Posterior vena cava (tissue), 2 donors: ENCODE measurements at regions not wholly inside any gene's neighbourhood (a gene's known extent, or its start where the extent isn't known, plus 50 kb on each side); places are given as distances from the start of the nearest gene placed in this dataset.
"Not testable (repeated sequence)": the region's sequence is repeated elsewhere in the genome, so short reads cannot be mapped to it uniquely, and the experiment has no call there.

Source experiments
- DNase-seq: peaks from one replicate; pipeline ENCODE4 v3.0.0-alpha.2; 2020; ENCODE audit warnings: low spot score
- intact Hi-C, 2 donors: fragments of 100-400 bp; cut with DNase I; formaldehyde crosslinking; loops; one replicate each; pipeline versions ENCODE4 v1.14.1 to v1.14.2; 2022 to 2023
- donor health status: DM: yes; HTN: yes; CAD: no.
- donor health status: DM: yes; HTN: yes; CAD: no.

DNA sequence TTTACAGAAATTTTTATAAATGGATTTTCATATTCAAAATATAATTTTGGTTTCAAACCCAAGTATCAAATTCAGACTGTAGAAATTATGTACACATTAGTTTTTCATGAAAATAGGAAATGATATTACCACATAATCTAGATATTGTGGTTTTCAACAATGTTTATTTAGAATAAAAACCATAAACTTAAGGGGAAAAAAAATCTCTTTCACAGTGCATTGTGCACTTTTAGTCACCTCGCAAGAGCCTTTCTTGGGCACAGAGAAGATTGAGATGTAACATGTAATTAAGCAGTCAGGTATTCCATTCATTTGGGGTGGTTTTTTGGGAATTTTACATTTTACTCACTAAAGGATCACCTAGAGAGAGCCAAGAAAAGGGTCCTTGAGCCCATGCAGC is 104.0 kb downstream of the TANC2 start:
- intact Hi-C loops = no loop called here

DNA sequence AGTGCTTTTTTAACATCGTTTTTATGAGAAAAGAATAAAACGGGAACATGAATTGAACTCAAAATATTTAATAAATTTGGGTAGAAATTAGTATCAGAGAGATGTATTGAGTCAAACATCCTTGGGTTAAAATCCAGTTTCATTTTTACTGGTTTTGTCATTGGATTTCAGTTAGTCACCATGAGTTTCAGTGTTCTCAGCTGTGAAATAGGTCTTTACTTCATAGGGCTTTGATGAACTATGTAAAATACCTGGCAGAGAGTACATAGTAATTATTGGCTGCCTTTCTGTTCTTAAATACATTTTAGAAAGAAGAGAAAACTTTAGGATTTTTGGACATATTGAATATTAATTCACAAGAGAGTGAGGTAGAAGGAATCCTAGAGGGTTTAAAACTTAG is 105.8 kb downstream of the TANC2 start:
- intact Hi-C loops = no loop called here
- no peak for DNase-seq

More for the DNA sequence above, 104.0 kb downstream of the TANC2 start:
- DNase-seq = no peak

DNA sequence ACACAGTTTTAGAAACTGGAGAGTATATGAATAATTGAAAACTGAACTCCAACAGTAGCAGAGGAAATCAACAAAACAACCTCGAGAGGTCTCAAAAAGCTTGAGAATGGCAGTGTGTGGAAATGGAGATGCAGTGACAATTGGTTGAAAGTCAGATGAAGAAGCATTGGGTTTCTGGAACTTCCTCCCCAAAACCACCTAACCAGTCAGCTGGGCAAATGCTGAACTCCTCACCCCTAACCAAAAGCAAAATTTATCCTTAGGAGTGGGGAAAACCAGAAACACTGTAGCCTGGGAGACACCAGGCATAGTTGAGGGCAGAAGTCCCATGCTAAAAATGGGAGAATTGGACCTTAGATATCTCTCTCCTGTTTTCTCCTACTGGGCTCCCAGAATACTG is 109.9 kb downstream of the TANC2 start:
- no peak for DNase-seq
- intact Hi-C loops = no loop called here

DNA sequence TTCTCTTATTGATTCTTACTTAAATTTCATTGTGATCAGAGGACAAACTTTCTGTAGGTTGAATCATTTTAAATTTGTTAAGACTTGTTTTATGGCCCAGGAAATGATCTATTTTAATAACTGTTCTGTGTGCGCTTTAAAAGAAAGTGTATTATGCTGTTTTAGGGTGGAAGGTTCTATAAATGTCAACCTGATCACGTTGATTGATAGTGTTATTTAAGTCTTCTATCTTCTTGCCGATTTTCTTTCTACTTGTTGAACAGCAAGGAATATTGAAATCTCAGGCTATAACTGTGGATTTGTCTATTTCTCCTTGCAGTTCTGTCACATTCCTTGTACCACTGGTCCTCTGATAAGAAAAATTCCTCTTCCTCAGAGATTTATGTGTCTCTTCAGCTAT is 112.7 kb downstream of the TANC2 start:
- DNase-seq = no peak
- intact Hi-C loops = no loop called here

GRCh38 chr17:63082273-63082861 is 116.3 kb downstream of the TANC2 start:
- intact Hi-C loops = loop anchor here (10.0 kb wide), 2 partner anchors 322 to 332 kb away; no protein-coding TSS in a partner anchor

DNA sequence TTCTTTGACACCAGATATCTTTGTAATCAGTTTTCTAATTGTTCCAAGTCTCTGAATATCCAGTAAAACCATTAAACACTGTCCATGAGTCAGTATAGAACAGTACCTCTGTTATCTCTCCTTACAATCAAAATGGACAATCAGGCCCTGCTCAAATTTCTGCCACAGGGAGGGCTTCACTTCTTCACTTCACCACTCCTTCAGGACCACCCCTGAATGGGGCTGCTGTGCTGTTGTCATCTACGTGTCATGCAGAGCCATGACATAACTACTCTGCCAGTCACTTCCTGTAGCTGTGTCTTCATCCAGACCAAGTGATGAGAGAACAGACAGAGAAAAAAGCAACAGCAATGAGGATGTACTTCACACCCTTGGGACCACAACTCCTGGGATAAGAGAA is 116.9 kb downstream of the TANC2 start:
- intact Hi-C loops = loop anchor here (10.0 kb wide), 2 partner anchors 322 to 332 kb away; no protein-coding TSS in a partner anchor
- no peak for DNase-seq

More at GRCh38 chr17:63082273-63082861, 116.3 kb downstream of the TANC2 start:
- DNase-seq = no peak

DNA sequence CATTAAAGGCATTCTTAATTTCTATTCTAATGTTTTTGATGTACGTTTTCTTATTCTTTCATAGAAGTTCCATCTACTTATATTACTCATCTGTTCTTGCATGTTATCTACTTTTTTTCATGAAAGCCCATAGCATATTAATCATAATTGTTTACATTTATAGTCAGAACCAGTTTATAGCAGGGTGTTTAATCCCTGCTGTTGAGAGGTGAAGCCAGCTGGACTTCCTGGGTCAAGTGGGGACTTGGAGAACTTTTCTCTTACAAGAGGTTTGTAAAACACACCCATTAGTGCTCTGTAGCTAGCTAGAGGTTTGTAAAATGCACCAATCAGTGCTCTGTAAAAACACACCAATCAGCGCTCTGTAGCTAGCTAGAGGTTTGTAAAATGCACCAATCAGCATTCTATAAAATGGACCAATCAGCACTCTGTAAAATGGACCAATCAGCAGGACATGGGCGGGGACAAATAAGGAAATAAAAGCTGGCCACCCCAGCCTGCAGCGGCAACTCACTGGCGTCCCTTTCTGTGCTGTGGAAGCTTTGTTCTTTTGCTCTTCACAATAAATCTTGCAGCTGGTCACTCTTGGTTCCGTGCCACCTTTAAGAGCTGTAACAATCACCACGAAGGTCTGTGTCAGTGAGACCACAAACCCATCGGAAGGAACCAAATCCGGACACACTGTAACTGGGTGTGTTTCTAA is 120.6 kb downstream of the TANC2 start:
- intact Hi-C loops = loop anchor here (10.0 kb wide), 2 partner anchors 318 to 328 kb away; no protein-coding TSS in a partner anchor
- peak; percentile 60 for DNase-seq

- intact Hi-C loops, DNase-seq: not testable (repeated sequence)
Measured at GRCh38 chr17:63090358-63091114, 124.5 kb downstream of the TANC2 start.

DNA sequence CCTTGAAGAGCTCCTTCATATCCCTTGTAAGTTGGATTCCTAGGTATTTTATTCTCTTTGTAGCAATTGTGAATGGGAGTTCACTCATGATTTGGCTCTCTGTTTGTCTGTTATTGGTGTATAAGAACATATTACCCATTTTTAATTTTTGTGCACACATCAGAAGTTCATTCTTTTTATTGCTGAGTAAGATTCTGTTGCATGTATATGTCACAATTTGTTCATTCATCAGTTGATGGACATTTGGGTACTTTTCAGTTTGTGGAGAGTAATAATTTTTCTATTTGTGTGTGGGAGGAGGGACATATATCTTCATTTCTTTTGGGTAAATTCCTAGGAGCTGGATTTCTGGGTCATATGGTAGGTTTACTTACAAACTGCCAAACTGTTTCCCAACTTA is 125.9 kb downstream of the TANC2 start:
- DNase-seq, intact Hi-C loops: not testable (repeated sequence)

DNA sequence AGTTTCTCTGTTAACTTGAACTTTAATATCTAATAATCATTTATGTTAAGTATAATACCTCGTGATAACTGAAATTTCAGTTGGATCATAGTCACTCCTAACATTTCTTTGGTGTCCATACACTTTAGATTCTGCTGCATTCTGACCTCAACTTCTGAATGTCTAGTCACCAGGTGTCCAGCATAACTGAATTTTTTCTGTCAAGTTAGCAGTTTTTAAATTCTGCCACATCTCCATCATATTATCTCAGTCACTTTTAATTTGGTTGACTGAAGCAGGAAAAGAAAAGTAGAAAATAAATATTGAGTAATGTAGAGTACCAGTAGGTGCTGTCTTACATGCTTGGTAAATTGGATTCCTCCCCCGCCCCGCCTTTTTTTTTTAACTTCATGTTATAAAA is 128.6 kb downstream of the TANC2 start:
- intact Hi-C loops = no loop called here

GRCh38 chr17:63095459-63095858 is 129.4 kb downstream of the TANC2 start:
- intact Hi-C loops = no loop called here
- no peak for DNase-seq

More for the DNA sequence above, 128.6 kb downstream of the TANC2 start:
- no peak for DNase-seq

GRCh38 chr17:63095879-63096278 is 129.8 kb downstream of the TANC2 start:
- intact Hi-C loops = no loop called here
- no peak for DNase-seq

DNA sequence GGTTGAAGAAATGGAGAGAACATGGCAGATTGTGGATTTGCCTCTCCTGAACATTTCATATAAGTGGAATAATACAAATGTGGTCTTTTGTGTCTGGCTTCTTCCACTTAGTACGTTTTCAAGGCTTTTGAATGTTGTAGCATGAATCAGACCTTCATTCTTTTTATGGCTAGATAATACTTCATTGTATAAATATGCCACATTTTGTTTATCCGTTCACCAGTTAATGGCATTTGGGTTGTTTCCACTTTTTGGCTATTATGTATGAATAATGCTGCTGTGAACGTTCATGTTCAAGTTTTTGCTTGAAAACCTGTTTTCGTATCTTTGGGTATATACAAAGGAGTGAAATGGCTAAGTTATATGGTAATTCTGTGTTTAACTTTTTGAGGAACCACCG is 130.4 kb downstream of the TANC2 start:
- no peak for DNase-seq

GRCh38 chr17:63099425-63099824 is 133.4 kb downstream of the TANC2 start:
- no peak for DNase-seq
- intact Hi-C loops = no loop called here

More for the DNA sequence above, 130.4 kb downstream of the TANC2 start:
- intact Hi-C loops = no loop called here

GRCh38 chr17:63102034-63102433 is 136.0 kb downstream of the TANC2 start:
- no peak for DNase-seq
- intact Hi-C loops = no loop called here

- DNase-seq = no peak
- intact Hi-C loops = no loop called here
Measured at GRCh38 chr17:63106050-63106449, 140.0 kb downstream of the TANC2 start.

- DNase-seq = no peak
- intact Hi-C loops = no loop called here
Measured at GRCh38 chr17:63109661-63110060, 143.6 kb downstream of the TANC2 start.

DNA sequence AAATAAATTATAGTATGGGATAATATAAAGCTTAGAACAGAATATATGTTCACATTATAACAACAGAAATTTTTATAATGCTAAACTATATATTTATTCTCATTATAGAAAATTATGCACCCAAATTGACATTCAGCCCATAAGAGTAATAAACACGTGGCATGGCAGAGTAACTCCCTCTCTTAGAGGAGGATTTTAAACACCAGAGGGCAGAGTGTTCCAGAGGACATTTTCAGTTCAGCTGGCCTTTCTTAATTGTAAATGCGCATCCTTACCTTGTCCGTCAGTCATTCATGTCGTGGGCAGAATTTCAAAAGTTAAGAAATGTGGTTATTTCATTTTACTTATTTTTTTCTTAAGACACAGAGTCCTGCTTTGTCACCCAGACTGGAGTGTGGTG is 147.1 kb downstream of the TANC2 start:
- intact Hi-C loops = no loop called here

GRCh38 chr17:63116228-63116627 is 150.2 kb downstream of the TANC2 start:
- intact Hi-C loops = no loop called here
- DNase-seq = no peak

More for the DNA sequence above, 147.1 kb downstream of the TANC2 start:
- no peak for DNase-seq
